IPS-20b (cell line): ENCODE measurements at regions not wholly inside any gene's neighbourhood (a gene's known extent, or its start where the extent isn't known, plus 50 kb on each side); places are given as distances from the start of the nearest gene placed in this dataset.
"Not testable (repeated sequence)": the region's sequence is repeated elsewhere in the genome, so short reads cannot be mapped to it uniquely, and the experiment has no call there.

Experiments
- H3K27ac ChIP-seq: one replicate; pipeline ENCODE4 v1.5.1; 2013; ENCODE audit warnings: low read length
- H3K27me3 ChIP-seq: 2 replicates; pipeline ENCODE4 v1.6.1; 2013; ENCODE audit warnings: mild to moderate bottlenecking, low read length, inconsistent platforms; ENCODE audit not compliant: insufficient read depth
- H3K36me3 ChIP-seq: 2 replicates; pipeline ENCODE4 v1.6.1; 2013; ENCODE audit warnings: low read depth, mild to moderate bottlenecking, inconsistent platforms, low read length, moderate library complexity; ENCODE audit not compliant: insufficient read depth
- H3K4me1 ChIP-seq: 2 replicates; pipeline ENCODE4 v1.6.1; 2013; ENCODE audit warnings: mild to moderate bottlenecking, control low read depth, inconsistent platforms, low read length, moderate library complexity; ENCODE audit not compliant: insufficient read depth
- H3K4me3 ChIP-seq: 2 replicates; pipeline ENCODE4 v1.5.1; 2013; ENCODE audit warnings: mild to moderate bottlenecking, low read length, inconsistent platforms
- H3K9ac ChIP-seq: 2 replicates; pipeline ENCODE4 v1.6.1; 2013; ENCODE audit warnings: low read depth, mild to moderate bottlenecking, inconsistent platforms, low read length, moderate library complexity
- H3K9me3 ChIP-seq: 2 replicates; pipeline ENCODE4 v1.6.1; 2013; ENCODE audit warnings: mild to moderate bottlenecking, low read depth, low read length, inconsistent platforms; ENCODE audit not compliant: insufficient read depth

DNA sequence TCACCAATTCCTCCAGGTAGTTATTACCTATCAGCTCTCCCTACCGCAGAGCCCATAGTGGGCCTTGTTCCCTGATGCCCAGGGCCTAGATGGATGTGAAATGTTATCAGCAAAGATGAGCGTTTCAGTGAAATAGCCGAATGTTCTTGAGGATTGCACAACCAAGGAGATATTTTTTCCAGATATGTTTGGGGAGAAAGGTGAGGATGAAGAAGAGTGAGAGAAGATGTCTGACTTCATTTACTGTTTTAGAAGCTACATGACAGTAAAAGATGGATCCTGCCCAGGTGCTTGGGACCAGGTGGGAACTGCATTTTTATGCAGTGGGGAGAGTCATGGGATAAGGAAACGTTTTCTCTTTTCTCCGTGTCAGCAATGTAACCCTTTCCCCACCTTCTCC is 231.7 kb upstream of the C1orf174 start:
- H3K27ac ChIP-seq: no peak overlapping the region
- H3K9ac ChIP-seq: no peak overlapping the region
- no peaks in the 10 kb centered on the region for H3K27me3 ChIP-seq
- H3K4me3 ChIP-seq: no peak overlapping the region
- H3K4me1 ChIP-seq: no peaks in the 10 kb centered on the region
- no peaks in the 10 kb centered on the region for H3K36me3 ChIP-seq
- peaks cover 6% of the 10 kb centered on the region; the same call in 1 of the 2 replicates for H3K9me3 ChIP-seq

DNA sequence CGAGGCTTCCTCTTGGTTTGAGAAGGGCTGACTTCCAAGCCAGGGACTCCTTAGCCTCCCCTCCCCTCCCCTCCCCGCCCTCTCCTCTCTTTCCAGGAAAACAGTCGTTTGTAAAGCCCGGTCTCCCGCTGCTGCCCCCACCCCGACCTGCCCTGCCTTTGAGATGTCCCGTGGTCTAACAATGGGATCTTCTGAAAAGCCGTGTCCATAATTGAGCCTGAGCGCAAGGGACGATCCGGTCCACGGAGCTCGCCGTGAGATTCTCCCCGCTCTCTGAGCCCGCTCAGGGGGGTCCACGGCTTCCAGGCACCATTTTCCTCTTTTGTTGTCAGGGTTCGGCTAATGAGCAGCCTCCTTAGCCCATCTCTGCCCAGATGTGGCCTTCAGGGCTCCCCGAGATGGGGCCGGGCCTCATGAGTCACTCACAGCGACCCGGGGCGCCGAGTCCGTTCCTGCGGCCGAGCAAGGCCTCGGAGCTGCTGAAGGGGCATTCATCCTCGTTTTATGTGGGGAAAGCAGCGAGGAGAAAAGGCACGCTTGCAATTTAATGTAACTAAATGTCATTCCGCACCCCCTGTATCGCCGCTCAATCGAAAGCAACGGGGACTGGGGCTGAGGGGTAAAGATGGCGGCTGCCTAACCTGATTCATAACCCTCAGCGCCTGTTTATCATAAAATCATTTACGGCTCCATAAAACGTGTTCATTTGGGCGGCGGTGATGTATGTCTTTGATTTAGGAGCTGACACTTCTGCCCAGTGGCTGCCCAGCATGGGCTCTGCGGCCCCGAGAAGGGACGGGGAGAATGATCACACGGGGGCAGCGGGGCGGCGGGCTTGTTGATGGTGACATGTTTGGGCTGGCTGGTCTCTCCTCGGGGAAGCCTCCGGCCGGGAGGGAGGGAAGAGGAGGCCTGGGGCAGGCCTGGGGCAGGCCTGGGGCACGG is 232.6 kb upstream of the C1orf174 start:
- Histone ChIP-seq H3K9ac (no peak overlapping the region), H3K27me3 (no peaks in the 10 kb centered on the region), H3K4me1 (no peaks in the 10 kb centered on the region), H3K4me3 (no peak overlapping the region), H3K27ac (no peak overlapping the region), H3K9me3 (peaks cover 6% of the 10 kb centered on the region; the same call in 1 of the 2 replicates), H3K36me3 (no peaks in the 10 kb centered on the region)

GRCh38 chr1:4133297-4133938 is 233.3 kb upstream of the C1orf174 start:
- Histone ChIP-seq H3K36me3 (no peaks in the 10 kb centered on the region), H3K4me1 (no peaks in the 10 kb centered on the region), H3K9me3 (peaks cover 6% of the 10 kb centered on the region; the same call in 1 of the 2 replicates), H3K27me3 (no peaks in the 10 kb centered on the region), H3K4me3 (no peak overlapping the region), H3K27ac (no peak overlapping the region), H3K9ac (no peak overlapping the region)

DNA sequence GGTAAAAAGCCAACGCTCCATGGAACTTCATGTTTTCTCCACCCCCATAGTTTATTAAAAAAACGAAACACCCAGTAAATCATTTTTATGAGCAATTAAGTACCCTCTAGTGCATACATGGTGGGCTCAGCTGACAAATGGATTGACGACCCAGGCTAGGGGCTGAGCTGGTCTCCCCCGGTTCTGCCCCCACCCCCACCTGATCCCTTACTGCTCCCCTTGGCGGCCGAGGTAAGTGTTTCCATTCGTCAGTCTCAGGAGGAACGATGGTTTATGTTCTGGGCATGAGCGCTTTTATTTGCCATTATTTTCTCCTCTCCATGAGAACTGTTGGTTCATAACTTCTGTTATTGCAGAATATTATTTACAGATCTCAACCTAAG is 233.9 kb upstream of the C1orf174 start:
- no peaks in the 10 kb centered on the region for H3K4me1 ChIP-seq
- H3K27me3 ChIP-seq: no peaks in the 10 kb centered on the region
- H3K4me3 ChIP-seq: no peak overlapping the region
- no peak overlapping the region for H3K27ac ChIP-seq
- peaks cover 6% of the 10 kb centered on the region; the same call in 1 of the 2 replicates for H3K9me3 ChIP-seq
- no peak overlapping the region; the same call in 1 of the 2 replicates for H3K9ac ChIP-seq
- H3K36me3 ChIP-seq: no peaks in the 10 kb centered on the region

DNA sequence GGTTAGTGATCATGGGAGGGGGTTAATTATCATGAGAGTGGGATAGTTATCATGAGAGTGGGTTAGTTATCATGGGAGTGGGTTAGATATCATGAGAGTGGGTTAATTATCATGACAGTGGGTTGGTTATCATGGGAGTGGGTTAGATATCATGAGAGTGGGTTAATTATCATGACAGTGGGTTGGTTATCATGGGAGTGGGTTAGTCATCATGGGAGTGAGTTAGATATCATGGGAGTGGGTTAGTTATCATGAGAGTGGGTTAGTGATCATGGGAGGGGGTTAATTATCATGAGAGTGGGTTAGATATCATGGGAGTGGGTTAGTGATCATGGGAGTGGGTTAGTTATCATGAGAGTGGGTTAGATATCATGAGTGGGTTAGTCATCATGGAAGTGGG is 235.8 kb upstream of the C1orf174 start:
- not testable (repeated sequence) for H3K27ac ChIP-seq, H3K4me1 ChIP-seq, H3K9ac ChIP-seq, H3K9me3 ChIP-seq, H3K36me3 ChIP-seq, H3K4me3 ChIP-seq, H3K27me3 ChIP-seq

DNA sequence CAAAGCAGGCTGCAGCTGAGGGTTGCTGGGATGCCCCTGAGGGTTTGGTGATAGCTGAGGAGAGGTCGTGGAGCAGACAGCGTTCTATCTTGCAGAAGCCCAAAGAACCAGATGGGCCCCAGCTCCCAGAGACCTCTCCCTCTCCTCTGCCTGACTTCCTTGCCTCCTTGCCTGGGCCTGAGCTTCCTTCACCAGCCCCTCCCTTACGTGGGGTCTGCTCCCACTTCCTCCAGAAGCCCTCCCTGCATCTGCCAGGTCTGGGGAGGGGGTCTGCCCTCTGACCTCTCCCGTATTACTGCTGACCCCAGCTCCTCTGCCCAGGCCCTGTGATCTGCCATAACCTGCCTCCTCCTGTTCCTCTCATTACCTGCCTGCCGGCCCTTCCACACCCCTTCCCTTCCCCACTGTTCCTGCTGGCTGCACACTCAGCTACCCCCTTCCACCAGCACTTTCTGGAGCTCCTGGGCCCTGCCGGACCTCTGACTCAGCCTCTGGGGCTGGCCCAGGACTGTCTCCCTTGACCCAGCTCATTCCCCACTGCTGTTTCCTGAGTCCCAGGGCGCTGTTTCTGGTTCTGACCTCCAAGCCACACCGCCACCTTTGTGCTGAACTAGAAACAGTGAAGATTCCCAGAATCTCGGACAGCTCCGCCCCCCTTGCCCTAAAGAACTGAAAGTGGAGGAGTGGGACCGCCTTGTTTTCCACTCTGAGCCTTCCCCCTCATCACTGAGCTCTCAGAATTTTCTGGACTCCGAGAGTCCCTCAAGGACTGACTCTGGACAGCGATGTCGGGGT is 237.7 kb upstream of the C1orf174 start:
- no peaks in the 10 kb centered on the region for H3K27me3 ChIP-seq
- H3K27ac ChIP-seq: no peak overlapping the region
- H3K4me3 ChIP-seq: no peak overlapping the region
- no peaks in the 10 kb centered on the region for H3K4me1 ChIP-seq
- no peaks in the 10 kb centered on the region for H3K36me3 ChIP-seq
- H3K9me3 ChIP-seq: peaks cover 6% of the 10 kb centered on the region; the same call in 1 of the 2 replicates
- H3K9ac ChIP-seq: no peak overlapping the region

- Histone ChIP-seq H3K27ac (no peak overlapping the region), H3K27me3 (no peaks in the 10 kb centered on the region), H3K9me3 (peaks cover 6% of the 10 kb centered on the region; the same call in 1 of the 2 replicates), H3K4me1 (no peaks in the 10 kb centered on the region), H3K9ac (no peak overlapping the region), H3K4me3 (no peak overlapping the region), H3K36me3 (no peaks in the 10 kb centered on the region)
Measured at GRCh38 chr1:4139646-4140045, 239.6 kb upstream of the C1orf174 start.

GRCh38 chr1:4140241-4140640 is 240.2 kb upstream of the C1orf174 start:
- Histone ChIP-seq H3K27ac (no peak overlapping the region), H3K36me3 (no peaks in the 10 kb centered on the region), H3K4me3 (no peak overlapping the region), H3K4me1 (no peaks in the 10 kb centered on the region), H3K9me3 (peaks cover 6% of the 10 kb centered on the region; the same call in 1 of the 2 replicates), H3K9ac (no peak overlapping the region), H3K27me3 (no peaks in the 10 kb centered on the region)

- Histone ChIP-seq H3K9me3 (peaks cover 6% of the 10 kb centered on the region; the same call in 1 of the 2 replicates), H3K36me3 (no peaks in the 10 kb centered on the region), H3K27me3 (no peaks in the 10 kb centered on the region), H3K4me1 (no peaks in the 10 kb centered on the region), H3K27ac (no peak overlapping the region), H3K9ac (no peak overlapping the region), H3K4me3 (no peak overlapping the region)
Measured at GRCh38 chr1:4140821-4141220, 240.7 kb upstream of the C1orf174 start.

DNA sequence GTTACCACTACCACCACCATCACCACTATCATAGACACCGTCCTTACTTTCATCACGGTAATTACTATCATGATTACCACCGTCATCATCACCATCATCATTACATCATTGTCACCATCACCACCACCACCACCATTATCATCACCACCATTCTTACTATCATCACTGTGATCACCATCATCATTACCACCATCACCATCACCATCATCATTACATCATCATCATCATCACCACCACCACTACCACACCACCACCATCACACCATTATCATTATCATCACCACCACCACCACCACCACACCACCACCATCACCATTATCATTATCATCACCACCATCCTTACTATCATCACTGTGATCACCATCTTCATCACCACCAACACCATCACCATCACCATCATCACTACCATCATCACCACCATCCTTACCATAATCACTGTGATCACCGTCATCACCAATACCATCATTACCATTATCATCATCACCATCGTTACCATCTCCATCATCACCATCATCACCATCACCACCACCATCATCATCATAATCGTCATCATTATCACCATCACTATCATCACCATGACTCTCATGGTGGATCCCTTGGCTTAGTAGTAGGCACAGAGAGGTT is 244.4 kb upstream of the C1orf174 start:
- H3K36me3 ChIP-seq: no peaks in the 10 kb centered on the region
- no peak overlapping the region for H3K4me3 ChIP-seq
- H3K27ac ChIP-seq: no peak overlapping the region
- no peak overlapping the region for H3K9ac ChIP-seq
- H3K27me3 ChIP-seq: no peaks in the 10 kb centered on the region
- H3K9me3 ChIP-seq: no peaks in the 10 kb centered on the region
- no peaks in the 10 kb centered on the region for H3K4me1 ChIP-seq

GRCh38 chr1:4146101-4146500 is 246.0 kb upstream of the C1orf174 start:
- Histone ChIP-seq H3K9me3 (no peaks in the 10 kb centered on the region), H3K9ac (no peak overlapping the region), H3K4me3 (no peak overlapping the region), H3K4me1 (no peaks in the 10 kb centered on the region), H3K27ac (no peak overlapping the region), H3K36me3 (no peaks in the 10 kb centered on the region), H3K27me3 (no peaks in the 10 kb centered on the region)
